ENCODE measurements at regions not wholly inside any gene's neighbourhood (a gene's known extent, or its start where the extent isn't known, plus 50 kb on each side); places are given as distances from the start of the nearest gene placed in this dataset.
"Not testable (repeated sequence)": the region's sequence is repeated elsewhere in the genome, so short reads cannot be mapped to it uniquely, and the experiment has no call there.

DNA sequence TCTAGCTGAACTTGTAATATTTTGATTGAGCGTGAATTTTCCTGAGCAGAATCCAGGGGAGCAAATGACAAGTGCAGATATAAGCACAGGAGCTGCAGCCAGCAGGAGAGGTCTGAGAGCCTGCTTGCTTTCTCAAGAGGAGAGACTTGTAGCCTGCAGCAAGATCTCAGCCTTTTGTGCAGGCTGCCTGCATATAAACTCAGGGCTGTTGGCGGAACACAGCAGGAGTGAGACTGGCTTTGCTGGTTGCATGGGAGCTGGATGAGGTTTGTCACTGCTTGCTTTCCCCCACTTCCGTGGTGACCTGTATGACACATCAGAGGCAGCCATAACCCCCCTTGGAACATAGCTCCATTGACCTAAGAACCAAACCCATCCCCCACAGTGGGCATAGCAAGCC is 725.4 kb upstream of the RGS18 start (continued):
- TF ChIP-seq MXI1 (IDR thresholded peaks at IDR 0.05; ENCODE audit: low read depth, low read length), result no peak

DNA sequence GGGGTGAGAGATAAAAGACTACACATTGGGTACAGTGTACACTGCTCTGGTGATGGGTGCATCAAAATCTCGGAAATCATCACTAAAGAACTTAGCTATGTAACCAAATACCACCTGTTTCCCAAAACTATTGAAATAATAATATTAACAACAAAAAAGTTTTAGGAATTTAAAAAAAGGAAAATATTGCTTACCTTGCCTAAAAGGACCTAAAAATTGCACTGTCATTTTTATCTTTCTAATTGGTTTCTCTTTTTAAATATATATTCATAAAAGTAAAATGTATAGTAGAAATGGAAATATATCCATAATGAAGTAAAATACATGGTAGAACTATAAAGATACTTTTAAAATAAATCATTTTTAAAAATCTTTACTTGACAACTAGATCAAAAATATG is 719.3 kb upstream of the RGS18 start:
- H2AFZ ChIP-seq (ENCODE audit: control insufficient read depth, low read depth, low read length), result no peak overlapping the region
- BruUV-seq (replicated peaks), result no TSS peak
- CTCF ChIA-PET, result no interaction called here
- H3K79me2 ChIP-seq (ENCODE audit: control insufficient read depth, insufficient read depth, low read length), result no peaks in the 10 kb centered on the region
- RAD21 ChIA-PET (ENCODE audit: unreplicated experiment), result no interaction called here
- POLR2A ChIA-PET, result interaction anchor here (0.6 kb wide), 1 partner anchor 273 kb away, joined by 3 read pairs; no protein-coding TSS in a partner anchor
- in situ Hi-C loops (cut with MboI) (no loop called here), intact Hi-C loops (cut with micrococcal nuclease; ENCODE audit: unreplicated experiment) (no loop called here)
- no peaks in the 10 kb centered on the region for H3K9me3 ChIP-seq (replicated peaks; ENCODE audit: control insufficient read depth, insufficient read depth, low read length)
- H3K4me2 ChIP-seq (ENCODE audit: control insufficient read depth, insufficient read depth), result no peak overlapping the region
- DNase-seq (ENCODE audit: low read depth, low spot score), result no peak
- H3K27ac ChIP-seq (ENCODE audit: control insufficient read depth, insufficient read depth), result no peak overlapping the region
- SMC1A ChIA-PET (ENCODE audit: uncharacterized antibody, unreplicated experiment), result no interaction called here
- no peak overlapping the region for H3K4me3 ChIP-seq
- H3K9ac ChIP-seq (ENCODE audit: control insufficient read depth, insufficient read depth, low read length), result no peak overlapping the region
- H4K20me1 ChIP-seq (ENCODE audit: control insufficient read depth, insufficient read depth), result no peaks in the 10 kb centered on the region
- ATAC-seq, result no peak
- FAIRE-seq, result no peak
- H3K4me1 ChIP-seq (ENCODE audit: control insufficient read depth, insufficient read depth, low read length), result no peaks in the 10 kb centered on the region
- no peaks in the 10 kb centered on the region for H3K36me3 ChIP-seq (ENCODE audit: control insufficient read depth in 2 of 2, insufficient read depth in 2 of 2, low read length in 1 of 2)
- no peaks in the 10 kb centered on the region for H3K27me3 ChIP-seq (replicated peaks in 1 of 2; ENCODE audit: control insufficient read depth in 2 of 2, insufficient read depth in 2 of 2, low read length in 1 of 2)
- 6% methylated on average over 1 of the region's 1 CpG for WGBS (ENCODE audit: insufficient coverage, insufficient replicate concordance, low lambda C conversion rate, missing lambda C conversion rate)
- TF ChIP-seq YBX1 (IDR thresholded peaks at IDR 0.05), result no peak
- no peak for TF ChIP-seq BACH1 (IDR thresholded peaks at IDR 0.05; ENCODE audit: borderline replicate concordance)
- TF ChIP-seq NFYB (IDR thresholded peaks at IDR 0.05; ENCODE audit: insufficient read depth, low read depth, low read length), result no peak
- TF ChIP-seq, protein P1, sequence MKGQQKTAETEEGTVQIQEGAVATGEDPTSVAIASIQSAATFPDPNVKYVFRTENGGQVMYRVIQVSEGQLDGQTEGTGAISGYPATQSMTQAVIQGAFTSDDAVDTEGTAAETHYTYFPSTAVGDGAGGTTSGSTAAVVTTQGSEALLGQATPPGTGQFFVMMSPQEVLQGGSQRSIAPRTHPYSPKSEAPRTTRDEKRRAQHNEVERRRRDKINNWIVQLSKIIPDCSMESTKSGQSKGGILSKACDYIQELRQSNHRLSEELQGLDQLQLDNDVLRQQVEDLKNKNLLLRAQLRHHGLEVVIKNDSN (IDR thresholded peaks at IDR 0.05; ENCODE audit: borderline replicate concordance, extremely low read length, insufficient read depth, low read depth, low read length), result no peak
- TF ChIP-seq ETV6 (conservative IDR thresholded peaks at IDR 0.05 in 1 of 2, IDR thresholded peaks at IDR 0.05 in 1 of 2; ENCODE audit: borderline replicate concordance in 1 of 2, low read depth in 1 of 2), result no peak

DNA sequence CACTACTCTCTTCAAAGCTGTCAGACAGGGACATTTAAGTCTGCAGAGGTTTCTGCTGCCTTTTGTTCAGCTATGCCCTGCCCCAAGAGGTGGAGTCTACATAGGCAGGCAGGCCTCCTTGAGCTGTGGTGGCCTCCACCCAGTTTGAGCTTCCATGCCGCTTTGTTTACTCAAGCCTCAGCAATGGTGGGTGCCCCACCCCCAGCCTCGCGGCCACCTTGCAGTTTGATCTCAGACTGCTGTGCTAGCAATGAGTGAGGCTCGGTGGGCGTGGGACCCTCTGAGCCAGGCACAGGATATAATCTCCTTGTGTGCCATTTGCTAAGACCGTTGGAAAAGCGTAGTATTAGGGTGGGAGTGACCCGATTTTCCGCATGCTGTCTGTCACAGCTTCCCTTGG is 710.0 kb upstream of the RGS18 start:
- ATAC-seq; H3K4me2 ChIP-seq (ENCODE audit: control insufficient read depth, insufficient read depth); H3K27me3 ChIP-seq (replicated peaks in 1 of 2; ENCODE audit: control insufficient read depth in 2 of 2, insufficient read depth in 2 of 2, low read length in 1 of 2); POLR2A ChIA-PET; H3K9me3 ChIP-seq (replicated peaks; ENCODE audit: control insufficient read depth, insufficient read depth, low read length); SMC1A ChIA-PET (ENCODE audit: uncharacterized antibody, unreplicated experiment); H3K4me3 ChIP-seq; BruUV-seq (replicated peaks); FAIRE-seq; H3K27ac ChIP-seq (ENCODE audit: control insufficient read depth, insufficient read depth); in situ Hi-C loops (cut with MboI); H4K20me1 ChIP-seq (ENCODE audit: control insufficient read depth, insufficient read depth); H2AFZ ChIP-seq (ENCODE audit: control insufficient read depth, low read depth, low read length); RAD21 ChIA-PET (ENCODE audit: unreplicated experiment); H3K36me3 ChIP-seq (ENCODE audit: control insufficient read depth in 2 of 2, insufficient read depth in 2 of 2, low read length in 1 of 2); H3K4me1 ChIP-seq (ENCODE audit: control insufficient read depth, insufficient read depth, low read length); CTCF ChIA-PET; H3K79me2 ChIP-seq (ENCODE audit: control insufficient read depth, insufficient read depth, low read length); intact Hi-C loops (cut with micrococcal nuclease; ENCODE audit: unreplicated experiment); H3K9ac ChIP-seq (ENCODE audit: control insufficient read depth, insufficient read depth, low read length); DNase-seq (ENCODE audit: low read depth, low spot score): not testable (repeated sequence)
- WGBS (ENCODE audit: insufficient coverage, insufficient replicate concordance, low lambda C conversion rate, missing lambda C conversion rate), result 49% methylated on average over 9 of the region's 9 CpGs

Data from GM12878 (cell line).